ENCODE measurements at regions not wholly inside any gene's neighbourhood (a gene's known extent, or its start where the extent isn't known, plus 50 kb on each side); places are given as distances from the start of the nearest gene placed in this dataset.
"Not testable (repeated sequence)": the region's sequence is repeated elsewhere in the genome, so short reads cannot be mapped to it uniquely, and the experiment has no call there.

- no peak for DNase-seq
These were observed 59.2 kb downstream of the C9orf50 start for GRCh38 chr9:129561594-129562281.

- no peak for DNase-seq
These were observed 60.0 kb downstream of the C9orf50 start for GRCh38 chr9:129560881-129561306.

- DNase-seq, result no peak
These were observed 61.4 kb downstream of the C9orf50 start for GRCh38 chr9:129559506-129559881.

GRCh38 chr9:129558551-129559505, 62.1 kb downstream of the C9orf50 start:
- no peak for DNase-seq

- no peak for DNase-seq
These were observed 62.8 kb downstream of the C9orf50 start for GRCh38 chr9:129558063-129558550.

GRCh38 chr9:129557192-129558036, 63.5 kb downstream of the C9orf50 start:
- no peak for DNase-seq

- no peak for DNase-seq
These were observed 64.3 kb downstream of the C9orf50 start for GRCh38 chr9:129556491-129557191.

- no peak for DNase-seq
These were observed 65.2 kb downstream of the C9orf50 start for GRCh38 chr9:129555512-129556215.

- DNase-seq, result no peak
These were observed 66.3 kb downstream of the C9orf50 start for GRCh38 chr9:129554649-129555048.

- no peak for DNase-seq
These were observed 67.6 kb downstream of the C9orf50 start for GRCh38 chr9:129553277-129553676.

GRCh38 chr9:129552064-129552463, 68.8 kb downstream of the C9orf50 start:
- DNase-seq, result no peak

GRCh38 chr9:129551393-129551973, 69.4 kb downstream of the C9orf50 start:
- no peak for DNase-seq

- not testable (repeated sequence) for DNase-seq
These were observed 69.9 kb downstream of the C9orf50 start for GRCh38 chr9:129550977-129551376.

- DNase-seq, result no peak
These were observed 70.6 kb downstream of the C9orf50 start for GRCh38 chr9:129550199-129550839.

- DNase-seq, result no peak
These were observed 71.2 kb downstream of the C9orf50 start for GRCh38 chr9:129549684-129550083.

GRCh38 chr9:129549139-129549538, 71.8 kb downstream of the C9orf50 start:
- no peak for DNase-seq

GRCh38 chr9:129548571-129549135, 72.2 kb downstream of the C9orf50 start:
- no peak for DNase-seq

- DNase-seq, result no peak
These were observed 72.9 kb downstream of the C9orf50 start for GRCh38 chr9:129547869-129548570.

- no peak for DNase-seq
These were observed 73.8 kb downstream of the C9orf50 start for GRCh38 chr9:129547063-129547462.

GRCh38 chr9:129545876-129546275, 75.0 kb downstream of the C9orf50 start:
- DNase-seq, result not testable (repeated sequence)
